ENCODE measurements at regions not wholly inside any gene's neighbourhood (a gene's known extent, or its start where the extent isn't known, plus 50 kb on each side); places are given as distances from the start of the nearest gene placed in this dataset.

DNA sequence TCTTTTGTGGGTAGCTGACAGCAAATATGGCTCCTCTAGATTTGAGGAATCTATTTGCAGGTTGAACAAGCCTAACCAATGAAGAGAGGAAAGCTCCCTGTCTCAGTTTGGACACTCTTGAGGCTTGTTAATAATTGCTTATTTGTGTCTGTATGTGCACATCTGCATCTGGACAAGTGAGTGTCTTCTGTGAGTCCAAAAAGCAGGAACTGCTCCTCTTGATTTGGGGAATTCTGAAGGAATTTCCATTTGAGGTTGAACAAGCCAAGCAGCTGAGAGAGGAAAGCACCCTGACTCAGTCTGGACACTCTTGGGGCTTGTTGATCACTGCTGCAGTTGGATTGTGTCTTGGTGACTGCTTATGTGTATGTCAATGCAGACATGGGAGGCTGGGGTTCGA, 211.6 kb downstream of the DTWD2 start:
- no peak for TF ChIP-seq POLR2A (IDR thresholded peaks at IDR 0.05)
- TF ChIP-seq, protein P1, sequence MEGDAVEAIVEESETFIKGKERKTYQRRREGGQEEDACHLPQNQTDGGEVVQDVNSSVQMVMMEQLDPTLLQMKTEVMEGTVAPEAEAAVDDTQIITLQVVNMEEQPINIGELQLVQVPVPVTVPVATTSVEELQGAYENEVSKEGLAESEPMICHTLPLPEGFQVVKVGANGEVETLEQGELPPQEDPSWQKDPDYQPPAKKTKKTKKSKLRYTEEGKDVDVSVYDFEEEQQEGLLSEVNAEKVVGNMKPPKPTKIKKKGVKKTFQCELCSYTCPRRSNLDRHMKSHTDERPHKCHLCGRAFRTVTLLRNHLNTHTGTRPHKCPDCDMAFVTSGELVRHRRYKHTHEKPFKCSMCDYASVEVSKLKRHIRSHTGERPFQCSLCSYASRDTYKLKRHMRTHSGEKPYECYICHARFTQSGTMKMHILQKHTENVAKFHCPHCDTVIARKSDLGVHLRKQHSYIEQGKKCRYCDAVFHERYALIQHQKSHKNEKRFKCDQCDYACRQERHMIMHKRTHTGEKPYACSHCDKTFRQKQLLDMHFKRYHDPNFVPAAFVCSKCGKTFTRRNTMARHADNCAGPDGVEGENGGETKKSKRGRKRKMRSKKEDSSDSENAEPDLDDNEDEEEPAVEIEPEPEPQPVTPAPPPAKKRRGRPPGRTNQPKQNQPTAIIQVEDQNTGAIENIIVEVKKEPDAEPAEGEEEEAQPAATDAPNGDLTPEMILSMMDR (IDR thresholded peaks at IDR 0.05): no peak

Data from thyroid gland (tissue), 4 donors.